GM12865 (cell line): ENCODE measurements at regions not wholly inside any gene's neighbourhood (a gene's known extent, or its start where the extent isn't known, plus 50 kb on each side); places are given as distances from the start of the nearest gene placed in this dataset.

ENCODE experiments used
- DNase-seq: peaks from one replicate; pipeline ENCODE4 v3.0.0; 2010; ENCODE audit warnings: low read depth
- H3K4me3 ChIP-seq: 2 replicates; pipeline ENCODE4 v1.5.1; 2011; ENCODE audit warnings: mild to moderate bottlenecking, low read depth, low read length, control low read depth
- CTCF ChIP-seq: IDR thresholded peaks from 2 replicates; pipeline ENCODE4 v1.5.1; 2011; ENCODE audit warnings: low read length, control low read depth, low read depth, inconsistent platforms; ENCODE audit not compliant: insufficient read depth; ENCODE audit errors: missing control alignments

- H3K4me3 ChIP-seq = no peak overlapping the region
- no peak for DNase-seq
- TF ChIP-seq CTCF = no peak
These were observed 1378.4 kb upstream of the PIK3C3 start for GRCh38 chr18:40576507-40577115.

DNA sequence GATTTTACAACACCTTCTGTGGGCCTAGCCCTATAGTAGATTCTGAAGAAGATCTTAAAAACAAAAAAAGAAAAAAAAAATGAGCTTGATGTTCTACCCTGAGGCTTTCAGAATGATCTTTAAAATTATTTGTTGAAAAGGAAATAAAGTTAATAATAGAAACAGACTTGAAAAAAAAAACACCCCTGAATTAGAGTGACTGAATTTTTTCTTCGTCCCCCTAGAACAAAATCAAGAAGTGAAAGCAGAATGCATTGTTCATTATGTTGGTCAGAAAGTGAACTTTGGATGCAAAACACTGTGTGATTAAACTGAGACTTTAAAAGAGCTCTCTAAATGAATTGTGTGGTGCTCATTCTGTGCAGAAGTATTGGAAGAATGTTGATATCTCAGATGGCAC is 1384.4 kb upstream of the PIK3C3 start:
- no peak for TF ChIP-seq CTCF
- H3K4me3 ChIP-seq = no peak overlapping the region
- DNase-seq = no peak

GRCh38 chr18:40569605-40570004 is 1385.4 kb upstream of the PIK3C3 start:
- no peak for TF ChIP-seq CTCF

DNA sequence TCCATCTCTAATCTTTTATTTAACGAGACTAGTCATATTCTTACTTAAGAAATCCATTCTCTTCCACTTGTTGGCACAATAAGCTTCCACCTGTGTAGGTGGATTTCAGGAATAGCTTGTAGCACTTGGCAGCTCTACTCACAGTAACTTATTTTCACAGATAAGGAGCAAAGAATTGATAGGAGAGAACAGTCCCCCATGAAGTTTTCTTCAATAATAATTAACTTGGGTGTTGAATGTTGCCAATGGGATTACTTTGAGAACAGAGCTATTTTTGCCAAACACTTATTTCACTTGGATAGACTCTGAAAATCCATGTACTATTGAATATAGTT is 1388.6 kb upstream of the PIK3C3 start:
- no peak for TF ChIP-seq CTCF
- H3K4me3 ChIP-seq = no peak overlapping the region
- DNase-seq = no peak

More at GRCh38 chr18:40569605-40570004, 1385.4 kb upstream of the PIK3C3 start:
- no peak for DNase-seq
- H3K4me3 ChIP-seq = no peak overlapping the region

DNA sequence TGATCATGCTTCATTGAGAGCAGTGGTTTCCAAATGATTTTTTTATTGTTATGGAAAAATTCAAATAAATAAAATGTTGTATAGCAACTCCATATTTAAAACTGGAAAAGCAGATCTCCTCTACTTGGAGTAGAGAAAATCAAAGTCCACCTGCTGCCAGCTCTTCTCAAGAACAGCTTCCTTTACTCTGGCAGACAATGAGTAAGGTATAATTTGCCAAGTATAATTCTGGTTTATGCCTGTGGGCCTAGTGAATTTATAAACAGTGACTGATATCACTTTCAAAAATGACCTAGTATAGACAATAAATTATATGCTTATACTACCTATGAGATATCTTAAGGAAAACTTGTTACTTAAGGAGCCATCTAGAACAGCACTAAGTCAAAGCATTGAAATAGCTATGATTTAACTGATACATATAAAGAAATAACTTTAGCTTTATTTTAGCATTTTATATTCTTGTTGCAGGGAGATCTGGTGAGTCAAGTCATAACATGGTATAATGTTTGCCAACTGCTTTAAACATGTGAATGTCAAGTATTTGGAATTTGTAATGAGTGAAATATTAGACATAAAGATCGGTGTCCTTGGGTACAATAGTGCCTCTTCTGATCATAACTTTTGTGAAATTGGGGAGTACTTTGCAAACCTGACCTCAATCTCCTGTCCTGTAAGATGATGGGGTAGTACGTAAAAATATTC is 1389.1 kb upstream of the PIK3C3 start:
- H3K4me3 ChIP-seq = no peak overlapping the region
- no peak for TF ChIP-seq CTCF
- DNase-seq = no peak

- no peak for TF ChIP-seq CTCF
- no peak for DNase-seq
- H3K4me3 ChIP-seq = no peak overlapping the region
These were observed 1395.5 kb upstream of the PIK3C3 start for GRCh38 chr18:40559556-40559955.
